Stomach (tissue), 8 donors: ENCODE measurements at regions not wholly inside any gene's neighbourhood (a gene's known extent, or its start where the extent isn't known, plus 50 kb on each side); places are given as distances from the start of the nearest gene placed in this dataset.

ENCODE experiments used
- DNase-seq, 2 donors: peaks; one replicate each; pipeline versions ENCODE4 v3.0.0 to v3.0.0-alpha.2; 2013 to 2019
- H3K27ac ChIP-seq, 5 donors: fragments of 200-600 bp in 4 of 5; sonication (generic) in 4 of 5; one replicate each; pipeline ENCODE4 v1.5.1; 2013 to 2019; ENCODE audit warnings: mild to moderate bottlenecking in 1 of 5, moderate library complexity in 1 of 5
- H3K27me3 ChIP-seq, 3 donors: fragments of 200-600 bp; sonication (generic); one replicate each; pipeline ENCODE4 v1.5.1; 2017 to 2019; ENCODE audit warnings: mixed run types in 1 of 3
- H3K36me3 ChIP-seq, 4 donors: fragments of 200-600 bp; sonication (generic); 1 replicate in 3 of 4; 2 replicates in 1 of 4; pipeline ENCODE4 v1.5.1; 2016 to 2019
- H3K4me1 ChIP-seq, 4 donors: fragments of 200-600 bp; sonication (generic); one replicate each; pipeline ENCODE4 v1.5.1; 2016 to 2019
- H3K4me3 ChIP-seq, 4 donors: fragments of 200-600 bp; sonication (generic) in 3 of 4; one replicate each; pipeline ENCODE4 v1.5.1; 2016 to 2019; ENCODE audit warnings: mild to moderate bottlenecking in 1 of 4
- H3K9me3 ChIP-seq, 4 donors: fragments of 200-600 bp; sonication (generic); one replicate each; pipeline ENCODE4 v1.5.1; 2016 to 2019
- EP300 ChIP-seq: sonication (generic); formaldehyde crosslinking; IDR thresholded peaks from one replicate; pipeline ENCODE4 v1.6.1; 2017; ENCODE audit warnings: antibody characterized with exemption
- POLR2A ChIP-seq, 4 donors: fragments of 450-650 bp; IDR thresholded peaks; one replicate each; pipeline ENCODE4 v1.6.1; 2016; ENCODE audit warnings: antibody characterized with exemption in 4 of 4, control low read depth in 2 of 4, mild to moderate bottlenecking in 1 of 4, moderate library complexity in 1 of 4
- POLR2AphosphoS5 ChIP-seq, 3 donors: sonication (generic); formaldehyde crosslinking; IDR thresholded peaks; one replicate each; pipeline ENCODE4 v1.6.1; 2016; ENCODE audit warnings: antibody characterized with exemption in 3 of 3
- WGBS, 5 donors: extraction: QIAGEN DNeasy Blood & Tissue Kit in 3 of 5; methylation state at CpG; one replicate each; pipeline versions ENCODE4 v1.1.5 to v1.1.7; 2013 to 2018; 5-methylcytosine and 5-hydroxymethylcytosine counted together
- intact Hi-C: fragments of 100-400 bp; cut with DNase I; formaldehyde crosslinking; loops from one replicate; pipeline ENCODE4 v1.15.1; 2023; ENCODE audit warnings: low total_unique reads
- TF ChIP-seq, protein P1 (sequence below), 7 experiments: fragments of 450-650 bp in 4 of 7; fragments of 200-600 bp in 3 of 7; sonication (generic) in 3 of 7; IDR thresholded peaks; one replicate each; pipeline ENCODE4 v1.5.1; 2016 to 2019; ENCODE audit warnings: antibody characterized with exemption in 7 of 7, control low read depth in 2 of 7, mild to moderate bottlenecking in 1 of 7
- donor health status: healthy with polysubstance abuse.
- donor health status: Bipolar disorder and iron deficiency.
- donor health status: healthy.

DNA sequence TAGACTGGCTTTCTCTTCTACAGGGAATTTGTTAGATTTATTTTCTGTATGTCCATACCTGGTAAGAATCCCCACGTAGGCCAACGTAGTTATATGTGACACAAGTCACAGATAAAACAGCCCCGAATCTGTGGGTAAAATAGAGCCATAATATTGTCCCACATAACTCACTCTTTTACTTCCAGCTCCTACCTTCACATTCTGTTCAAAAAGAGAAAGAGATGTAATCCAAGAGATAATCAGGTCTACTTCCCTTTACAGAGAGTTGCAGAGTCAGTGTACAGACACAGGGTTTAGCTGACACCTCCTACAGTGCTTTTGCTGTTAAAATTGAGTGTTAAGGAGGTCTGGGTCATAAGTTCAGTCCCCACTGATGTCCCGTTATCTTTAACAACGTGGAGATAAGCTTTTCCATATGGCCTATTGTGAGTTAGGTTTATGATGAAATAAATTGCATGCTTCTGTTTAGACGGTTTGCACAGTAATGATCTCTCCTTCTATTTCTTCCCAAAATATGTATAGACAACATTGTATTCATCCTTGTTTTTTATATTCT is 446.5 kb downstream of the ADAMTS20 start:
- no peak for DNase-seq
- intact Hi-C loops: no loop called here
- H3K9me3 ChIP-seq: no peaks in the 10 kb centered on the region
- no peaks in the 10 kb centered on the region for H3K36me3 ChIP-seq
- TF ChIP-seq POLR2AphosphoS5 (IDR thresholded peaks at IDR 0.05): no peak
- TF ChIP-seq, protein P1, sequence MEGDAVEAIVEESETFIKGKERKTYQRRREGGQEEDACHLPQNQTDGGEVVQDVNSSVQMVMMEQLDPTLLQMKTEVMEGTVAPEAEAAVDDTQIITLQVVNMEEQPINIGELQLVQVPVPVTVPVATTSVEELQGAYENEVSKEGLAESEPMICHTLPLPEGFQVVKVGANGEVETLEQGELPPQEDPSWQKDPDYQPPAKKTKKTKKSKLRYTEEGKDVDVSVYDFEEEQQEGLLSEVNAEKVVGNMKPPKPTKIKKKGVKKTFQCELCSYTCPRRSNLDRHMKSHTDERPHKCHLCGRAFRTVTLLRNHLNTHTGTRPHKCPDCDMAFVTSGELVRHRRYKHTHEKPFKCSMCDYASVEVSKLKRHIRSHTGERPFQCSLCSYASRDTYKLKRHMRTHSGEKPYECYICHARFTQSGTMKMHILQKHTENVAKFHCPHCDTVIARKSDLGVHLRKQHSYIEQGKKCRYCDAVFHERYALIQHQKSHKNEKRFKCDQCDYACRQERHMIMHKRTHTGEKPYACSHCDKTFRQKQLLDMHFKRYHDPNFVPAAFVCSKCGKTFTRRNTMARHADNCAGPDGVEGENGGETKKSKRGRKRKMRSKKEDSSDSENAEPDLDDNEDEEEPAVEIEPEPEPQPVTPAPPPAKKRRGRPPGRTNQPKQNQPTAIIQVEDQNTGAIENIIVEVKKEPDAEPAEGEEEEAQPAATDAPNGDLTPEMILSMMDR (IDR thresholded peaks at IDR 0.05): no peak
- no peak for TF ChIP-seq EP300
- no peak for TF ChIP-seq POLR2A (IDR thresholded peaks at IDR 0.05)
- no peak overlapping the region for H3K27ac ChIP-seq
- H3K27me3 ChIP-seq: no peaks in the 10 kb centered on the region
- H3K4me3 ChIP-seq: no peak overlapping the region
- WGBS, 5 donors: 41 to 61% (median 45%) methylated on average over 6 of the region's 6 CpGs
- H3K4me1 ChIP-seq: no peaks in the 10 kb centered on the region

DNA sequence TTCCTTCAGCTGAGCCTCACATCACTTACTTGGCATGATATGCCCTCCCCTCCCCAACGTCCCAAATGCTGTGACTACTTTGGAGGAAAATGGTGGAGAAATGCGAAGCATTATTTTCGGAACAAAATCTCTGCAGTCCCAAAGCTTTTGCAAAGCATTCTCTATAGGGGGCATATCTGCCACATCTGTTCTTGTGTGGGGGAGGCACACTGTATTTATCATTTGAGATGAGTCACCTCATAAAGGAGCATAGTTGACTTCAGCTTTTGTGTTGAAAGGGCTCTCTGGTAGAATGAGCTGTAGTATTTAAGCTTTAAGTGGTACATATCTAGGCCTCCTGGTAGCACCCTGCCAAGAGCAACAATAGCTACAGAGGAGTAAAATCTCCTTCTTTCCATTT is 447.5 kb downstream of the ADAMTS20 start:
- no peak for DNase-seq
- WGBS, 5 donors: 90 to 97% (median 96%) methylated on average over 3 of the region's 3 CpGs
- Histone ChIP-seq H3K36me3 (no peaks in the 10 kb centered on the region), H3K27me3 (no peaks in the 10 kb centered on the region), H3K4me1 (no peaks in the 10 kb centered on the region), H3K9me3 (no peaks in the 10 kb centered on the region), H3K4me3 (no peak overlapping the region), H3K27ac (no peak overlapping the region)
- TF ChIP-seq, protein P1 (IDR thresholded peaks at IDR 0.05): no peak
- TF ChIP-seq POLR2A (IDR thresholded peaks at IDR 0.05) (no peak), EP300 (no peak), POLR2AphosphoS5 (IDR thresholded peaks at IDR 0.05) (no peak)
- intact Hi-C loops: no loop called here

DNA sequence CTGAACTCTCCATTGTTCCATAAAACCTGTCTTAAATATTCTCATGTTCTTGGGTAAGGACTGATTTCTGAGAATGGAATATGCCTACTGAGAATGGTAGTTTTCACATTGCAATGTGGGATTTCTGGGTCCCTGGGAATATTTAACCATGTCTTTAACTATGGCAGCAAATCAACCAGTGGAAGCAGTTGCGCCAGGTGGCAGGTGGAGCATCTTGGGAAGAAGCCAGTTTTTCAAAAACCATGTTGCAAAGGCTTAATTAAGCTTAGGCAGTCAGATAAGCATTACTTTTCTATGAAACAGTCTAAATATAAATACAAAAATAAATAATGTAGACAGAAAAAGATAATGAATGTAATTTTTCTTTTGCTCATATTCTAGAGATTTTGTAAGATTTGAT is 448.1 kb downstream of the ADAMTS20 start:
- H3K4me3 ChIP-seq: no peak overlapping the region
- no peaks in the 10 kb centered on the region for H3K36me3 ChIP-seq
- DNase-seq: no peak
- no peaks in the 10 kb centered on the region for H3K27me3 ChIP-seq
- intact Hi-C loops: no loop called here
- TF ChIP-seq, protein P1 (IDR thresholded peaks at IDR 0.05): no peak
- TF ChIP-seq POLR2AphosphoS5 (IDR thresholded peaks at IDR 0.05) (no peak), EP300 (no peak), POLR2A (IDR thresholded peaks at IDR 0.05) (no peak)
- 78 to 95% (median 90%) methylated on average over 1 of the region's 1 CpG for WGBS, 5 donors
- no peak overlapping the region for H3K27ac ChIP-seq
- H3K4me1 ChIP-seq: no peaks in the 10 kb centered on the region
- H3K9me3 ChIP-seq: no peaks in the 10 kb centered on the region

DNA sequence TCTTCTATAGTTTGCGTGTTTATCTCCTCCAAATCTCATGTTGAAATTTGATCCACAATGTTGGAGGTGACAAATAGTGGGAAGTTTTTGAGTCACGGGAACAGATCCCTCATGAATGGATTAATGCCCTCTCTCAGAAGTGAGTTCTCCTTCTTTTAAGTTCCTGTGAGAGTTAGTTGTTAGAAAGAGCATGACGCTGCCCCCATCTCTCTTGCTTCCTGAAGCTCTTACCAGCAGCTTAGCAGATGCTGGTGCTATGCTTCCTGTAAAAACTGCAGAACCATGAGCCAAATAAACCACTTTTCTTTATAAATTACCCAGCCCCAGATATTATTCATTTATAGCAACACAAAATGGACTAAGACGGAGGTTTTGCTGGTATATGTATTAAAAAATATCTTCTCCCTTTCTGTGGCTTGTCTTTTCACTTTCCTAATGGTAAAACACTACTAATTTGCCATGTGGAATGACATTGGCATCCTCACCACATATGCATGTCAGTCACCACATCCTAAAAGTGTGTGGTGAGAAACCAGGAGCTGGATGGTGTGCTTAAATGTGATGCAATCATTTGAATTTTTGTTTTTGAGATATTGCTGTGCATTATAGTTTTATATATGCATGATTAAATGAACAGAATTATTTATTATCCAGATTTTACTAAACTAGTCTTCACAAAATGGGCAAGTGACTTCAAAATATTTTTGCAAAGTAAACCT is 449.3 kb downstream of the ADAMTS20 start:
- intact Hi-C loops: no loop called here
- H3K36me3 ChIP-seq: no peaks in the 10 kb centered on the region
- no peaks in the 10 kb centered on the region for H3K27me3 ChIP-seq
- 55 to 74% (median 60%) methylated on average over 4 of the region's 4 CpGs for WGBS, 5 donors
- no peaks in the 10 kb centered on the region for H3K9me3 ChIP-seq
- no peaks in the 10 kb centered on the region for H3K4me1 ChIP-seq
- TF ChIP-seq EP300 (no peak), POLR2AphosphoS5 (IDR thresholded peaks at IDR 0.05) (no peak)
- H3K27ac ChIP-seq: no peak overlapping the region
- DNase-seq: no peak
- H3K4me3 ChIP-seq: no peak overlapping the region

DNA sequence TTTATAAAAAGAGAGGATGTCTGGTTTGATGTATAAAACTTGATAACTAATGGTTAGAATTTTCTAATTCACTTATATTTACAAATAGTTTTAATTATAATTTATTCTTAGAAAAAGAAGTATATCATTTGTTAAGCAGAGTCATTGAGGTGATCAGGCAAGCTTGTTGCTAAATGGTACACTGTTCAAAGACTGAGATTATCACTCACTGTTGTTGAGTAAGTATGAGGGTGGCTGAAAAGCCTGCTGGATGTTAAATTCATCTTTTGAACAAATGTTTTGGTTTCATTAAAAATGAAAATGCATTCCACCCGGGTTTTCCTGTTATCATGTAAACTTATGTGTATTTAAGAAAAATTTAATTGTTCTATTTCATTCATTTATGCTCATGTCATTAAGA is 451.8 kb downstream of the ADAMTS20 start:
- no peak for DNase-seq
- Histone ChIP-seq H3K9me3 (no peaks in the 10 kb centered on the region), H3K36me3 (no peaks in the 10 kb centered on the region), H3K4me1 (no peaks in the 10 kb centered on the region), H3K27me3 (no peaks in the 10 kb centered on the region), H3K27ac (no peak overlapping the region), H3K4me3 (no peak overlapping the region)
- WGBS, 5 donors: 55 to 59% (median 56%) methylated on average over 1 of the region's 1 CpG
- intact Hi-C loops: no loop called here
- TF ChIP-seq POLR2AphosphoS5 (IDR thresholded peaks at IDR 0.05): no peak
